Peyer's patch (tissue), 4 donors: ENCODE measurements at regions not wholly inside any gene's neighbourhood (a gene's known extent, or its start where the extent isn't known, plus 50 kb on each side); places are given as distances from the start of the nearest gene placed in this dataset.

Experiments
- POLR2A ChIP-seq, 2 donors: fragments of 450-650 bp; IDR thresholded peaks; one replicate each; pipeline ENCODE4 v1.5.1; 2017; ENCODE audit warnings: antibody characterized with exemption in 2 of 2, mild to moderate bottlenecking in 2 of 2, moderate library complexity in 2 of 2
- TF ChIP-seq, protein P1 (sequence below), 6 experiments: fragments of 450-650 bp in 4 of 6; fragments of 200-600 bp in 2 of 6; sonication (generic) in 1 of 6; IDR thresholded peaks; one replicate each; pipeline ENCODE4 v1.5.1; 2017 to 2019; ENCODE audit warnings: antibody characterized with exemption in 6 of 6, mild to moderate bottlenecking in 3 of 6, moderate library complexity in 1 of 6

DNA sequence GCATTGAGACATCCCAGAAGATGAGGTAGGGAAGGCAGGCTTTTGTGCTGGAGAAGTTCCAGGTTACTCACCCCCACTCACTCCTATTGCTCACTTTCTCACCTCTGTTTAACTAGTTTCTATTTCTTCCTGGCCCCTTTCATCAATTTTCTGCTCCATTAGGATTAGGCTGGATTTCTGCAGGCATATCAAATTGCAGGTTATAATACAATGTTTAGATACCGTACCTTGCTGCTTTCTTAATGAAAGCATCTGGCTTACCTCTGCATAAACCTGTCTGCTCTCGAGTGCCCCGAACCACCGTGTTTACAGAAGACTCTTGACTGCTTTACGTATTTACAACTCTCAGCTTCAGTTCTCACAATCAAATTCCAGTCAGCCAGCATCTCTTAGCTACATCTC, 173.7 kb downstream of the ADAMTS15 start:
- TF ChIP-seq, protein P1, sequence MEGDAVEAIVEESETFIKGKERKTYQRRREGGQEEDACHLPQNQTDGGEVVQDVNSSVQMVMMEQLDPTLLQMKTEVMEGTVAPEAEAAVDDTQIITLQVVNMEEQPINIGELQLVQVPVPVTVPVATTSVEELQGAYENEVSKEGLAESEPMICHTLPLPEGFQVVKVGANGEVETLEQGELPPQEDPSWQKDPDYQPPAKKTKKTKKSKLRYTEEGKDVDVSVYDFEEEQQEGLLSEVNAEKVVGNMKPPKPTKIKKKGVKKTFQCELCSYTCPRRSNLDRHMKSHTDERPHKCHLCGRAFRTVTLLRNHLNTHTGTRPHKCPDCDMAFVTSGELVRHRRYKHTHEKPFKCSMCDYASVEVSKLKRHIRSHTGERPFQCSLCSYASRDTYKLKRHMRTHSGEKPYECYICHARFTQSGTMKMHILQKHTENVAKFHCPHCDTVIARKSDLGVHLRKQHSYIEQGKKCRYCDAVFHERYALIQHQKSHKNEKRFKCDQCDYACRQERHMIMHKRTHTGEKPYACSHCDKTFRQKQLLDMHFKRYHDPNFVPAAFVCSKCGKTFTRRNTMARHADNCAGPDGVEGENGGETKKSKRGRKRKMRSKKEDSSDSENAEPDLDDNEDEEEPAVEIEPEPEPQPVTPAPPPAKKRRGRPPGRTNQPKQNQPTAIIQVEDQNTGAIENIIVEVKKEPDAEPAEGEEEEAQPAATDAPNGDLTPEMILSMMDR (IDR thresholded peaks at IDR 0.05), result no peak
- no peak for TF ChIP-seq POLR2A (IDR thresholded peaks at IDR 0.05)
